22Rv1 (cell line): ENCODE measurements at regions not wholly inside any gene's neighbourhood (a gene's known extent, or its start where the extent isn't known, plus 50 kb on each side); places are given as distances from the start of the nearest gene placed in this dataset.

Source experiments
- CTCF ChIP-seq: fragments of 450-650 bp; IDR thresholded peaks from 2 replicates; pipeline ENCODE4 v1.5.1; 2017; ENCODE audit warnings: mild to moderate bottlenecking
- ZFX ChIP-seq: fragments of 450-650 bp; IDR thresholded peaks from 2 replicates; pipeline ENCODE4 v1.6.1; 2017; ENCODE audit warnings: antibody characterized with exemption, borderline replicate concordance

GRCh38 chr2:8241317-8241716 is 440.5 kb upstream of the ID2 start:
- TF ChIP-seq CTCF = no peak
- TF ChIP-seq ZFX = no peak
